ENCODE measurements at regions not wholly inside any gene's neighbourhood (a gene's known extent, or its start where the extent isn't known, plus 50 kb on each side); places are given as distances from the start of the nearest gene placed in this dataset.
A peak's percentile ranks its signal among the peaks of the same experiment; 100 is the strongest.

DNA sequence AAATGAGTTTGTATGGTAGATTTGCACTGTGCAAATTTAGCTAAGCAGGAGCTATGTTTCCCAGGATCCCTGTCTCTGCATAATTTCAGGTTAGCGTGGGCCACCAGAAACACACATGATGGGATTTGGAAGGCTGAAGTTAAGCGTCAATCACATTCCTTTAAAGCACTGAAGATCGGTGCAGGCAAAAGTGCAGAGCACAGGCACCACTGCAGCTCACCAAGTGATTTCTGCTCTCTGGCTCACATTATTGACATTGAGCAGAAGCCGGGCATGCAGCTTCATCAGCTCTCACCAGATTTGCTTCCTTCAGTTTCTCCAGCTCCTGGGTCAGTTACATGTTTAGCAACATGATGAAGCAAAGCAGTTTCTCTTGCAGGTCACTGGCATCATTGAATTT lies 256.4 kb upstream of the TGFBR2 start:
- H3K79me2 ChIP-seq (ENCODE audit: control insufficient read depth in 1 of 2, insufficient read depth in 2 of 2, low read length in 2 of 2) = no peaks in the 10 kb centered on the region
- no peak overlapping the region for H2BK5ac ChIP-seq (ENCODE audit: low read depth, low read length)
- no peak overlapping the region for H4K8ac ChIP-seq (ENCODE audit: extremely low read depth, insufficient read depth, low read length)
- no peak overlapping the region for H2AK5ac ChIP-seq (ENCODE audit: low read depth, low read length)
- no peaks in the 10 kb centered on the region for H4K20me1 ChIP-seq (replicated peaks in 1 of 2; ENCODE audit: control insufficient read depth in 1 of 2, insufficient read depth in 2 of 2, low read length in 2 of 2)
- H3K4me2 ChIP-seq (ENCODE audit: insufficient read depth in 1 of 2, low read depth in 2 of 2, low read length in 2 of 2) = no peak overlapping the region
- no peak overlapping the region for H2BK15ac ChIP-seq (ENCODE audit: low read length)
- POLR2A ChIA-PET (ENCODE audit: partially characterized antibody) = no interaction called here
- H2AFZ ChIP-seq (ENCODE audit: low read length) = peak overlapping the region; percentile 81; the same call in 1 of the 2 replicates
- H3K4ac ChIP-seq (replicated peaks; ENCODE audit: insufficient read length, low read depth, low read length) = no peak overlapping the region
- no peak overlapping the region for H2BK12ac ChIP-seq (ENCODE audit: low read depth, low read length)
- H3K36me3 ChIP-seq (ENCODE audit: control insufficient read depth in 2 of 4, insufficient read depth in 4 of 4, low read length in 3 of 4) = no peaks in the 10 kb centered on the region
- H3K14ac ChIP-seq (ENCODE audit: insufficient read length) = no peak overlapping the region
- no peak overlapping the region for H4K5ac ChIP-seq (ENCODE audit: insufficient read length, low read depth, low read length)
- no peak overlapping the region for H3K9ac ChIP-seq (replicated peaks in 1 of 4; ENCODE audit: extremely low read depth in 1 of 4, low read depth in 3 of 4, low read length in 3 of 4)
- 76% methylated on average over 4 of the region's 4 CpGs; no CpG with 5 or more reads in 1 of the 2 experiments for WGBS, 2 experiments (ENCODE audit: extremely low coverage in 1 of 2, insufficient coverage in 1 of 2, insufficient read length in 1 of 2, insufficient replicate concordance in 2 of 2, low coverage in 1 of 2, low lambda C conversion rate in 2 of 2, missing lambda C conversion rate in 1 of 2)
- no peak overlapping the region for H3K23ac ChIP-seq (ENCODE audit: insufficient read length)
- CTCF ChIA-PET (ENCODE audit: partially characterized antibody) = interaction anchor here (0.5 to 1.6 kb wide), 2 partner anchors 30 to 43 kb away, joined by 3 to 4 read pairs; no protein-coding TSS in a partner anchor
- H3K4me3 ChIP-seq (ENCODE audit: extremely low read depth in 1 of 4, insufficient read depth in 2 of 4, low read depth in 3 of 4, low read length in 4 of 4) = no peak overlapping the region
- no peak overlapping the region for H3K56ac ChIP-seq (replicated peaks; ENCODE audit: insufficient read length, low read depth, low read length)
- no peak for DNase-seq (ENCODE audit: low read depth in 1 of 2, low spot score in 2 of 2)
- no peaks in the 10 kb centered on the region for H3K4me1 ChIP-seq (replicated peaks in 1 of 4; ENCODE audit: control insufficient read depth in 3 of 4, insufficient read depth in 4 of 4, low read length in 3 of 4)
- FAIRE-seq = no peak
- peaks cover 0 to 2% (median 0%) of the 10 kb centered on the region in 4 experiments; a peak in 1 of 7 replicates for H3K27me3 ChIP-seq (replicated peaks in 1 of 4; ENCODE audit: control insufficient read depth in 3 of 4, extremely low read depth in 1 of 4, insufficient read depth in 3 of 4, low read length in 3 of 4)
- H4K91ac ChIP-seq (replicated peaks; ENCODE audit: insufficient read length, low read length) = no peak overlapping the region
- no peaks in the 10 kb centered on the region for H3K9me3 ChIP-seq (ENCODE audit: insufficient read depth in 2 of 2, low read depth in 1 of 2, low read length in 1 of 2)
- H2BK120ac ChIP-seq (replicated peaks; ENCODE audit: low read depth, low read length) = no peak overlapping the region
- no peaks in the 10 kb centered on the region for H3K79me1 ChIP-seq (ENCODE audit: low read depth, low read length)
- no peaks in the 10 kb centered on the region for H3K23me2 ChIP-seq (ENCODE audit: low read depth, low read length)
- H2BK20ac ChIP-seq (ENCODE audit: low read length) = no peak overlapping the region
- no peak overlapping the region for H3K18ac ChIP-seq (ENCODE audit: extremely low read depth, low read length)
- H3K27ac ChIP-seq (ENCODE audit: low read depth, low read length) = no peak overlapping the region
- TF ChIP-seq SIX5 (IDR thresholded peaks at IDR 0.05; ENCODE audit: low read depth, low read length) (no peak), TEAD4 (IDR thresholded peaks at IDR 0.05; ENCODE audit: low read depth, low read length) (no peak), CEBPB (IDR thresholded peaks at IDR 0.05; ENCODE audit: low read depth, low read length) (no peak), TCF12 (IDR thresholded peaks at IDR 0.05; ENCODE audit: low read depth, low read length) (no peak)
